GM12892 (cell line): ENCODE measurements at regions not wholly inside any gene's neighbourhood (a gene's known extent, or its start where the extent isn't known, plus 50 kb on each side); places are given as distances from the start of the nearest gene placed in this dataset.
"Not testable (repeated sequence)": the region's sequence is repeated elsewhere in the genome, so short reads cannot be mapped to it uniquely, and the experiment has no call there.

Experiments used
- DNase-seq: peaks from one replicate; pipeline ENCODE4 v3.0.0; 2011; ENCODE audit not compliant: insufficient read length
- FAIRE-seq: peaks from 2 replicates; lab custom pipeline; 2011; peaks lifted over from hg19 to GRCh38; lab: Jason Lieb, UNC
- POLR2A ChIP-seq: IDR thresholded peaks from 2 replicates; pipeline ENCODE4 v1.6.1; 2011; ENCODE audit warnings: low read depth, low read length, control low read depth
- POLR2AphosphoS5 ChIP-seq: IDR thresholded peaks from 2 replicates; pipeline ENCODE4 v1.6.1; 2011; ENCODE audit warnings: low read depth, low read length, control low read depth
- TAF1 ChIP-seq: IDR thresholded peaks from 2 replicates; pipeline ENCODE4 v1.6.1; 2011; ENCODE audit warnings: low read depth, mild to moderate bottlenecking, control low read depth, low read length, borderline replicate concordance

DNA sequence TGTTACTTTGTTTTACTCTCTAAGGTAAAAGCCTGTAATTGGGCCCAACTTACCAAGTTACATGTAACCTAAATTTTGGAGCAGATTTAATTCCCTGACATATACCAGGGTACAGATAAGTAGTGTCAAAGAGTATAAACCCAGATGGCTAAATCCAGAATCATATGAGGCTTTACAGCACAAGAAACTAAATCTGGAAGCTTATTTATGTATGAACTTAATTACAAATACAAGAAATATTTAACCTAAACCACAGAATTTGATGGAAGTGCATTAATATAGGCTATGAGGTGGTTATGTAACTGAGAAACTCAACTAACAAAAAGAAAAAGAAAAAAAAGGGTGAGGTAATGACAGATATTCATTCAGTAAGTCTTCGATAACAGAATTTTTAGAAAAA lies 930.2 kb upstream of the ALCAM start:
- FAIRE-seq, result no peak

DNA sequence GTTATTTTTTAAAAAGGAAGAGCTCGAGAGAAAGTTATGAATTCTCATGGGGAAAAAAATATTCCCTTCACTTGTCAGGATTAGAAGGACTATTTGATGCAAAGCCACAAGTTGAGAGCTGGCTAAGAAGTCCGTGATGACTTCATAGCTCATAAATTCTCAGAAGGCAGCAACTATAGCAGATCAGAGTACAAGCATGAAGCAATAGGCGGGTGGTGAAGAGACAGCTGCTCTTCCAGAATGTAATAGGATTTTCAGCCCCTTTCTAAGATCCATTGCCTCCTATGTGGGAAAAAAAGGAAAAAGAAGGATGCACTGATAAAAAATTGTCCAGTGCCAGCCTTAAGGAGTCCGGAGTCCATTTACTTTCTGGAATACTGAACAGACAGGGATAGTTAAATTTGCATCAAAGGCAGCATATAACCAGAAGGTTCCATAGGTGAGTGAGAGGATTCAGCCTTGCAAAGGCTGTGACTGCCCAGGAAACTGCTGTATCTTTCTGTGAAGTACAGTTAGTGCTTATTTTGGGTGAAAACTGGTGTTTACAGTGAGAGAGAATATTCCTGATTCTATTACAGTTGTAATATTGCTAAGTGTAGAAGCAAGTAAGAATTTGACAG lies 929.5 kb upstream of the ALCAM start:
- TF ChIP-seq TAF1 (no peak), POLR2A (no peak), POLR2AphosphoS5 (no peak)
- no peak for DNase-seq
- no peak for FAIRE-seq

More for the DNA sequence above, 930.2 kb upstream of the ALCAM start:
- no peak for DNase-seq
- TF ChIP-seq TAF1, result no peak
- no peak for TF ChIP-seq POLR2AphosphoS5
- TF ChIP-seq POLR2A, result no peak

DNA sequence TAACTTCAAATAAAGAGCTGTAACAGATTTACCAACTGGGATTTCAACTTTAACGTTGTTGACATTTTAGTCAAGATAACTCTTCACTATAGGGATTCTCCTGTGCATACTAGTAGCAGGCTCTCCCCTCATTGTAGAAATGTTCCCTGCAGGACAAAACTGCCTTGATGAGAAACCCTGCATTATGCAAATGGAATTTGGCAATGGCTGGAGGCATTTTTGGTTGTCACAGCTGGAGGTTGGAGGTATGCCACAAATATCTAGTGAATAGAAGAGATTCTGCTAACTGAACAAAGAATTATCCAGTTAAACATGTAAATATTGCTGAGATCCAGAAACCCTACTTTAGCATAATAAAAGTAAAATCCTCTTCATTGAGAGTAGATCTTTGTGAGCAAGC lies 928.8 kb upstream of the ALCAM start:
- FAIRE-seq, result no peak
- DNase-seq, result no peak

DNA sequence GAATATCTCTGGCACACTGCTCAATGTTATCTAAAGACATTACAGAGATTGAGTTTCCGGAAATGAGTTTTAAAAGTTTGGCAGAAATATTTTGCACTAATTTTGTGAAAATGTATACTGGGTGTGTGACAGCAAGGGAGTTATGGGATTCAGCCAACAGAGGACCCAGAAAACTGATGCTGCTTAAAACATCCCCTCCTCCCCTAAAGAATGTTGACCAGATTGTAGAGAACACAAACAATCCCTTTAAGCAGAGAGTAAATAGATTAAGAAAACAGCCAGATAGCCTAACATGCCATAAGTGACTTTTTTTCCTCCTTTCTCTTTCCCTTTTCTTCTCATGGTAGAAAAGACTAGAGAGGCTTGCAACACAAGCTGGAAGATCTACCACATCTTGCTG lies 928.0 kb upstream of the ALCAM start:
- FAIRE-seq, result no peak
- DNase-seq, result no peak
- TF ChIP-seq TAF1 (no peak), POLR2AphosphoS5 (no peak), POLR2A (no peak)

More for the DNA sequence above, 928.8 kb upstream of the ALCAM start:
- TF ChIP-seq POLR2AphosphoS5 (no peak), TAF1 (no peak), POLR2A (no peak)

DNA sequence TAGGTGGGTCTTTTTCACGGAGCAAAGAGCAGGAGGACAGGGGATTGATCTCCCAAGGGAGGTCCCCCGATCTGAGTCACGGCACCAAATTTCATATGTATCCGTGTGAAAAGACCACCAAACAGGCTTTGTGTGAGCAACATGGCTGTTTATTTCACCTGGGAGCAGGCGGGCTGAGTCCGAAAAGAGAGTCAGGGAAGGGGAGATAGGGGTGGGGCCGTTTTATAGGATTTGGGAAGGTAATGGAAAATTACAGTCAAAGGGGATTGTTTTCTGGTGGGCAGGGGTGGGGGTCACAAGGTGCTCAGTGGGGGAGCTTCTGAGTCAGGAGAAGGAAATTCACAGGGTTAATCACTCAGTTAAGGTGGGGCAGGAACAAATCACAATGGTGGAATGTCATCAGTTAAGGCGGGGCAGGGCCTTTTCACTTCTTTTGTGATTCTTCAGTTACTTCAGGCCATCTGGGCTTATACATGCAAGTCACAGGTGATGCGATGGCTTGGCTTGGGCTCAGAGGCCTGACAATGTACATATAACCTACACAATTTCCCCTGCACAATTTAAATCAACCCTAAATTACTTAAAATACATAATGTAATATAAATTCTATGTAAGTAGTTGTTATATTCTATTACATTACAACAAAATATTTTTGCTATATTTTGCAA lies 921.3 kb upstream of the ALCAM start:
- DNase-seq, FAIRE-seq: not testable (repeated sequence)

DNA sequence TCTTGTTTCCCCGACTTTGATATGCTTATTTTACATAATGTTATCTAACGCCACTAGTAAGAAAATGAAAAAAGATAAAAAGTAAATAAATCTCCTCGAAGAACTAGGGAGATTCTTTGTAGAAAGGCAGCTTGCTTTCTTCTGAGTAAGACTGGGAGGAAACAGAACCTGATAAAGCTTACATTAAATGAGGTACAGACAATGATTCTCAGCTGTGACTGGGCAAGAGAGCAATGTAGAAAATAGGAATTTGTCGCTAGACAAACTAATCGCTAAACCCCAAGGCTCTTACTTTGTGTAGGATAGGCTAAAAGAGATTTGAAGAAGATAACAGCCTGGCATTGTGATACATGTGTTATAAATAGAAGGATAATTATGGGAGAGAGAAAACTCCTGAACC lies 919.0 kb upstream of the ALCAM start:
- TF ChIP-seq TAF1 (no peak), POLR2A (no peak), POLR2AphosphoS5 (no peak)
- FAIRE-seq, result no peak

DNA sequence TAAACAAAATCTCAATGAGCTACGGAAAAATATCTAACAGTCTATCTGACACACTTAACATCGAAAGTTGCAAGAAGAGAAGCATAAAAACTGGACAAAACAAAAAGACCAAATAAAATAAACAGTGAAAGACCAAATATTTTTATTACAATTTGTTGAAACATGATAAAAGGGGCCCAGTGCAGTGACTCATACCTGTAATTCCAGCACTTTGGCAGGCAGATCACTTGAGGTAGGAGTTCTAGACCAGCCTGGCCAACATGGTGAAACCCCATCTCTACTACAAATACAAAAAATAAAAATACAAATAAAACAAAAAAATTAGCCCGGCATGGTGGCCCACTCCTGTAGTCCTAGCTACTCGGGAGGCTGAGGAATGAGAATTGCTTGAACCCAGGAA lies 914.0 kb upstream of the ALCAM start:
- DNase-seq (no peak), FAIRE-seq (no peak)
- TF ChIP-seq POLR2AphosphoS5, result no peak
- no peak for TF ChIP-seq POLR2A
- no peak for TF ChIP-seq TAF1

More for the DNA sequence above, 919.0 kb upstream of the ALCAM start:
- DNase-seq, result no peak

DNA sequence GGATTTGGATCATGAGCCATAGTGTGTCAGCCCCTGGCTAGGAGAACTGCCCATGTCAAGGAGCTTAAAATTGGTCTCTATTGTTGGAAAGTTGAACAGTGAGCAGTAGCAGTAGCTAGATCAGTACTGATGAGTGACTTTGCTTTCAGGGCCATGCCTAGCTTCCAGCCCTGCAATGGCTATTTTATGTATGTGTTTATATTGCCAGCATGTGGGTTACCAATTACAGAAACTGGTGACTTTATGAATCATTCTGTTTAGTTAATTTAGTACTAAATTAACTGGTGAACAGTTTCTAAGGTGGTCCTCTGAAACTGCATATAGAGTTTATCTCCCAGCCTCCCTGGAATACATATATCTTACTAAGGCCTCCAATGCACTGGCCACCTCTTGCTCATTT lies 908.1 kb upstream of the ALCAM start:
- TF ChIP-seq POLR2AphosphoS5 (no peak), TAF1 (no peak), POLR2A (no peak)
- DNase-seq (no peak), FAIRE-seq (no peak)

DNA sequence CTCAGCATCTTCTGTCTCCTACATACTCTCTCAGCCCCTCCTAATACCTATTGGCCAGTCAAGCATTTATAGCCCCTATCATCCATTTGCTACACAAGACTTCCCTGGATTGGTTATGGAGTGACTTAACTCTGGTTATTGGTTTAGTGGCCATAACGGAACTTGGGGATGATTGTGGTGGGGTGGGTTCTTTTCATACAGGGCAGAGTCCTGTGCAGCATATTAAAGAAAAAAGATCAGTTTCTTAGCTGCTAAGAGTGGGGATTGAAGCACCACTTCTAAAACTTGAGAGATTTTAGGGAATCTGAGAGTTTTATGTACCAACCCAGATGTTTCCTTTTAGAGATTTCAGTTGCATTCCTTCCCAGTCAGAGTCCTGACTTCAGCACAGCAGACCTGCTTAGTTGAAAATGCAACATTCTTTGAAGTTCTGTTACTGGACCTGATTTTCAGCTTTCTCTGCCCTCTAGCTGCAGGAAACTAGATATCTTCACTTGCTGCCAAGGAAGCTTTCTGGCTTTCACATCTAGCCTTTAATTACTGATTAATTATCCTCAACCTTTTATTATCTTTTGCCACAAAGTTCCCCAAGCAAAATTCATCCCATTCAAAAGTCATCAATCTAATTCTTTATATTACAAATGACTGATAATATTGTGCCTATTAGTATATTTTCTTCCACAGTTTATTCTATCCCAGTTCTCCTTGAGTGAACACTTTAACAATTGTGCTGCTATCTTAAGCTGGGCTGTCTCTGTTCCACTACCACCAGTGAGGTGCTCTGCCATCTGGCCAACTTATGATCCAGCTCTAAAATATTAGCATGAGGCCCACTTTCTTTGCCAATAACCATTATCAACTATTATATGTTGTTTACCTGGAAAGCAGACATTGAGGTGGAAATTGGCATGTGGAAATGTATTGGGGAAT lies 906.0 kb upstream of the ALCAM start:
- TF ChIP-seq TAF1 (no peak), POLR2AphosphoS5 (no peak), POLR2A (no peak)
- DNase-seq, result no peak
- no peak for FAIRE-seq

DNA sequence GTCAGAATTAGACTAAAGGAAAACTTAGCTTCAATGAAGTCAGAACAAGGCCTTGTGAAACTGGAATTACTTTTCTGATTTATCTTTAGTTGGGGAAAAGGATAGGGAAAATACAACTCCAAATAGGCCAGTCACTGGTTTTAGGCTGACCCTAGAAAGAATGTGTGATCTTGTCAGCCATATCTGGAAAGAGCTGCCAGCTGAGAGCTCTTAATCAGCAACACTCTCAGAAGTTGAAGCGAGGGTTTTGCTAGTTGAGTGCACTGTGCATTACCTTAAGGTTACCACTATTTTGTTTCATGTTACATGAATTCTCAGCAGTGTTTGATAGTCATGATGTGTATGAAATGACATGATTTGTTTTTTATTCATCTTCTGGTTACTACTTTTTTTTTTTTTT lies 905.3 kb upstream of the ALCAM start:
- DNase-seq, result no peak
- no peak for FAIRE-seq
- TF ChIP-seq POLR2AphosphoS5, result no peak
- TF ChIP-seq TAF1, result no peak
- no peak for TF ChIP-seq POLR2A

DNA sequence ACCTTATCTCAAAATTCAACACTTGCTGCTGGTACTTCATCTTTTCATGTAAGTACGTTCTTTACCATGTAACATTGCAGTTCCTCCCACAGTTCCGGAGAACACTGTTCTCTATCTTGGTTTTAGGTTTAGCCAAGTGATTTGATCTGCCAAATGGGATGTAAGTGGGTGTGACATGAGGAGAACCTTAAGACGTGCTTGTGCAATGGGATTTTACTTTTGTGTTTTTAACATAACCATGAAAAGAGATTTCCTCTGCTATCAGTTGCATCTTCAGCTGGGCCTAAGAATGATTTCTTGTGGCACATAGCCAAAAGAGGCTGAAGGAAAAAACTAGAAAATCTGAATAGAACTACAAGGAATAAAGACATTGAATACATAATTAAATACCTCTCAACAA lies 894.5 kb upstream of the ALCAM start:
- TF ChIP-seq POLR2A (no peak), TAF1 (no peak), POLR2AphosphoS5 (no peak)
- DNase-seq (no peak), FAIRE-seq (no peak)

DNA sequence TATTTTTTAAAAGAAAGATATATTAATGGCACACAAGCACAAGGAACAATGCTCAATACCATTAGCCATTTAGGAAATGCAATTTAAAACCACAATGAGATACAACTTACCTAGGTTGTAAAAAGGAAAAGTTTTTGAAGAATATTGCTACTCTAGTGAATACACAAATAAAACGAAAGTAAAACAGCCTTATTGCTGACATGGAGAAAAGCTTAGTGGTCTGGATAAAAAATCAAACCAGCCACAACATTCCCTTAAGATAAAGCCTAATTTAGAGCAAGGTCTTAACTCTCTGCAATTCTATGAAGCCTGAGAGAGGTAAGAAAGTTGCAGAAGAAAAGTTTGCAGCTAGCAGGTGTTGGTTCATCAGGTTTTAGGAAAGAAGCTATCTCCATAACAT lies 892.7 kb upstream of the ALCAM start:
- FAIRE-seq, result no peak
- DNase-seq, result no peak
- no peak for TF ChIP-seq TAF1

DNA sequence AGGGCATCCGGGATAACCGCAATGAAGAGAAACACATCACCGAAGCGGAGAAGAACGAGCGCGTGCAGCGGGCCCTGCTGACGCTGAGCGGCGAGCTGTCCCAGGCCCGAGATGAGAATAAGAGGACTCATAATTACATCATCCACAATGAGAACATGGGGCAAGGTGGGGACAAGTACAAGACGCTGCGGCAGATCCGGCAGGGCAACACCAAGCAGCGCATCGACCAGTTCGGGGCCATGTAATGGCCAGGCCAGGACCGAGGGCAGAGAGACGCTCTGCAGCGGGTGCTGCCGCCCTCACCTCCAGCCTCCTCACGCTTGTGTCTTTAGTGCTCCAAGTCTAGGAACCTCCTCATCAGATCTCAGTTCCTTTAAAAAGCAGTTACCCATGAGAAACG lies 863.7 kb upstream of the ALCAM start:
- FAIRE-seq (no peak), DNase-seq (no peak)
- TF ChIP-seq POLR2A (no peak), POLR2AphosphoS5 (no peak), TAF1 (no peak)
